Fibroblast of lung (primary cell): ENCODE measurements at regions not wholly inside any gene's neighbourhood (a gene's known extent, or its start where the extent isn't known, plus 50 kb on each side); places are given as distances from the start of the nearest gene placed in this dataset.

ENCODE experiments used
- DNase-seq, 2 donors: peaks; one replicate each; pipeline versions ENCODE4 v3.0.0 to v3.0.0-alpha.2; 2010; ENCODE audit warnings: low read depth in 2 of 2
- H2AFZ ChIP-seq: 2 replicates; pipeline ENCODE4 v1.5.1; 2012; ENCODE audit warnings: low read length, control low read depth, inconsistent platforms
- H3K27ac ChIP-seq: 2 replicates; pipeline ENCODE4 v1.5.1; 2011; ENCODE audit warnings: low read length, control low read depth; ENCODE audit not compliant: insufficient read depth
- H3K27me3 ChIP-seq: 2 replicates; pipeline ENCODE4 v1.5.1; 2011; ENCODE audit warnings: mild to moderate bottlenecking, low read length; ENCODE audit not compliant: control insufficient read depth, insufficient read depth
- H3K36me3 ChIP-seq: 2 replicates; pipeline ENCODE4 v1.5.1; 2011; ENCODE audit warnings: low read length; ENCODE audit not compliant: control insufficient read depth, insufficient read depth
- H3K4me1 ChIP-seq: 2 replicates; pipeline ENCODE4 v1.5.1; 2011; ENCODE audit warnings: low read length; ENCODE audit not compliant: control insufficient read depth, insufficient read depth; ENCODE audit errors: extremely low read depth
- H3K4me2 ChIP-seq: 2 replicates; pipeline ENCODE4 v1.5.1; 2011; ENCODE audit warnings: low read length, control low read depth; ENCODE audit not compliant: insufficient read depth; ENCODE audit errors: extremely low read depth
- H3K4me3 ChIP-seq, 4 experiments: fragments of 200-600 bp in 1 of 4; sonication (generic) in 1 of 4; replicated peaks in 1 of 4; 2 replicates each; pipeline ENCODE4 v1.5.1; 2011 to 2016; ENCODE audit warnings: low read length in 4 of 4, low read depth in 3 of 4, mild to moderate bottlenecking in 3 of 4, control low read depth in 2 of 4, inconsistent platforms in 1 of 4, mixed read lengths in 1 of 4; ENCODE audit not compliant: insufficient read depth in 1 of 4; ENCODE audit errors: control extremely low read depth in 1 of 4
- H3K79me2 ChIP-seq: 2 replicates; pipeline ENCODE4 v1.5.1; 2012; ENCODE audit warnings: mild to moderate bottlenecking, low read length, inconsistent platforms; ENCODE audit not compliant: control insufficient read depth, insufficient read depth
- H3K9ac ChIP-seq: 2 replicates; pipeline ENCODE4 v1.5.1; 2011; ENCODE audit warnings: mild to moderate bottlenecking, low read length, control low read depth; ENCODE audit not compliant: insufficient read depth
- H3K9me3 ChIP-seq: 2 replicates; pipeline ENCODE4 v1.5.1; 2012; ENCODE audit warnings: low read depth, low read length; ENCODE audit not compliant: control insufficient read depth, insufficient read depth
- H4K20me1 ChIP-seq: 2 replicates; pipeline ENCODE4 v1.5.1; 2011; ENCODE audit warnings: low read length; ENCODE audit not compliant: control insufficient read depth, insufficient read depth; ENCODE audit errors: extremely low read depth
- CTCF ChIP-seq, 2 donors: IDR thresholded peaks in 1 of 2; conservative IDR thresholded peaks in 1 of 2; 1 replicate in 1 of 2; 2 replicates in 1 of 2; pipeline ENCODE4 v1.5.1; 2011 to 2012; ENCODE audit warnings: low read length in 2 of 2, control low read depth in 1 of 2, inconsistent platforms in 1 of 2, low read depth in 1 of 2, mild to moderate bottlenecking in 1 of 2
- EZH2 ChIP-seq: IDR thresholded peaks from 2 replicates; pipeline ENCODE4 v1.5.1; 2012; ENCODE audit warnings: low read length, control low read depth, mild to moderate bottlenecking; ENCODE audit errors: missing control alignments

GRCh38 chr3:113058188-113058587 is 67.4 kb downstream of the GTPBP8 start:
- H3K4me1 ChIP-seq: no peaks in the 10 kb centered on the region
- H3K79me2 ChIP-seq: no peaks in the 10 kb centered on the region
- no peak overlapping the region for H3K27ac ChIP-seq
- TF ChIP-seq CTCF (conservative IDR thresholded peaks at IDR 0.05 in 1 of 2, IDR thresholded peaks at IDR 0.05 in 1 of 2; ENCODE audit: low read depth in 1 of 2, low read length in 2 of 2) (no peak), EZH2 (no peak)
- no peak overlapping the region for H3K4me2 ChIP-seq
- no peak overlapping the region for H3K4me3 ChIP-seq
- no peak overlapping the region for H2AFZ ChIP-seq
- peak in 1 of 2 donors; percentile 20 for DNase-seq
- H3K9me3 ChIP-seq: no peaks in the 10 kb centered on the region
- H4K20me1 ChIP-seq: peaks cover 2% of the 10 kb centered on the region
- H3K36me3 ChIP-seq: no peaks in the 10 kb centered on the region
- no peaks in the 10 kb centered on the region for H3K27me3 ChIP-seq
- no peak overlapping the region for H3K9ac ChIP-seq

- Histone ChIP-seq H3K9me3 (no peaks in the 10 kb centered on the region), H4K20me1 (no peaks in the 10 kb centered on the region), H3K79me2 (no peaks in the 10 kb centered on the region), H3K36me3 (no peaks in the 10 kb centered on the region), H2AFZ (no peak overlapping the region), H3K4me1 (no peaks in the 10 kb centered on the region), H3K27ac (no peak overlapping the region), H3K4me2 (no peak overlapping the region), H3K9ac (no peak overlapping the region), H3K4me3 (no peak overlapping the region), H3K27me3 (no peaks in the 10 kb centered on the region)
- DNase-seq: no peak
- TF ChIP-seq CTCF (conservative IDR thresholded peaks at IDR 0.05 in 1 of 2, IDR thresholded peaks at IDR 0.05 in 1 of 2; ENCODE audit: low read depth in 1 of 2, low read length in 2 of 2): no peak
- no peak for TF ChIP-seq EZH2
Measured at GRCh38 chr3:113062705-113063104, 71.9 kb downstream of the GTPBP8 start.

GRCh38 chr3:113063126-113063894 is 72.5 kb downstream of the GTPBP8 start:
- no peak for TF ChIP-seq CTCF (conservative IDR thresholded peaks at IDR 0.05 in 1 of 2, IDR thresholded peaks at IDR 0.05 in 1 of 2; ENCODE audit: low read depth in 1 of 2, low read length in 2 of 2)
- TF ChIP-seq EZH2: no peak
- H3K27ac ChIP-seq: no peak overlapping the region
- no peak for DNase-seq

More at GRCh38 chr3:113063126-113063894, 72.5 kb downstream of the GTPBP8 start:
- H3K4me3 ChIP-seq: no peak overlapping the region
- no peaks in the 10 kb centered on the region for H3K79me2 ChIP-seq
- H3K4me1 ChIP-seq: no peaks in the 10 kb centered on the region
- no peaks in the 10 kb centered on the region for H3K27me3 ChIP-seq
- no peak overlapping the region for H3K4me2 ChIP-seq
- no peak overlapping the region for H2AFZ ChIP-seq
- H3K9me3 ChIP-seq: no peaks in the 10 kb centered on the region
- H3K36me3 ChIP-seq: no peaks in the 10 kb centered on the region
- no peak overlapping the region for H3K9ac ChIP-seq
- no peaks in the 10 kb centered on the region for H4K20me1 ChIP-seq
